Activated CD8-positive, alpha-beta T cell treated with anti-CD3 and anti-CD28 coated beads for 36 hours (primary cell): ENCODE measurements at regions not wholly inside any gene's neighbourhood (a gene's known extent, or its start where the extent isn't known, plus 50 kb on each side); places are given as distances from the start of the nearest gene placed in this dataset.

Source experiments
- ATAC-seq: fragments of 200-7000 bp; cut with Tn5 transposase; one replicate; pipeline ENCODE4 v1.10.0; 2021; ENCODE audit warnings: mild to moderate bottlenecking, moderate library complexity
- CTCF ChIA-PET: fragments of 350-600 bp; sonication (Branson Sonifier 250); formaldehyde crosslinking; loops from one replicate; lab custom pipeline; 2021; ENCODE audit warnings: antibody characterized with exemption; lab: Charles Lee
- POLR2A ChIA-PET: fragments of 350-600 bp; sonication (Branson Sonifier 250); formaldehyde crosslinking; loops from one replicate; lab custom pipeline; 2021; ENCODE audit warnings: antibody characterized with exemption; lab: Charles Lee
- DNase-seq: peaks from one replicate; pipeline ENCODE4 v3.0.0-alpha.2; 2020
- H3K27ac Mint-ChIP-seq: one replicate; pipeline ENCODE4 v1.8.0; 2021; ENCODE audit warnings: mild to moderate bottlenecking, mixed read lengths
- H3K27me3 Mint-ChIP-seq: one replicate; pipeline ENCODE4 v1.8.0; 2021; ENCODE audit warnings: mixed read lengths
- H3K36me3 Mint-ChIP-seq: one replicate; pipeline ENCODE4 v1.8.0; 2021; ENCODE audit warnings: low read depth, mixed read lengths
- H3K4me1 Mint-ChIP-seq: one replicate; pipeline ENCODE4 v1.8.0; 2021; ENCODE audit warnings: low read depth, mixed read lengths
- H3K4me3 Mint-ChIP-seq: one replicate; pipeline ENCODE4 v1.8.0; 2021; ENCODE audit warnings: mild to moderate bottlenecking, moderate library complexity, mixed read lengths
- H3K9me3 Mint-ChIP-seq: one replicate; pipeline ENCODE4 v1.8.0; 2021; ENCODE audit warnings: mixed read lengths
- intact Hi-C: fragments of 100-400 bp; cut with micrococcal nuclease; formaldehyde crosslinking; loops from one replicate; pipeline ENCODE4 v1.10.0; 2022
- TF ChIP-seq, protein P1 (sequence below): fragments of 200-600 bp; IDR thresholded peaks from one replicate; pipeline ENCODE4 v1.8.0; 2022; ENCODE audit warnings: antibody characterized with exemption, mild to moderate bottlenecking

GRCh38 chrX:128754130-128754529, 701.9 kb upstream of the ACTRT1 start:
- H3K4me3 Mint-ChIP-seq = no peak overlapping the region
- no peak for ATAC-seq
- TF ChIP-seq, protein P1, sequence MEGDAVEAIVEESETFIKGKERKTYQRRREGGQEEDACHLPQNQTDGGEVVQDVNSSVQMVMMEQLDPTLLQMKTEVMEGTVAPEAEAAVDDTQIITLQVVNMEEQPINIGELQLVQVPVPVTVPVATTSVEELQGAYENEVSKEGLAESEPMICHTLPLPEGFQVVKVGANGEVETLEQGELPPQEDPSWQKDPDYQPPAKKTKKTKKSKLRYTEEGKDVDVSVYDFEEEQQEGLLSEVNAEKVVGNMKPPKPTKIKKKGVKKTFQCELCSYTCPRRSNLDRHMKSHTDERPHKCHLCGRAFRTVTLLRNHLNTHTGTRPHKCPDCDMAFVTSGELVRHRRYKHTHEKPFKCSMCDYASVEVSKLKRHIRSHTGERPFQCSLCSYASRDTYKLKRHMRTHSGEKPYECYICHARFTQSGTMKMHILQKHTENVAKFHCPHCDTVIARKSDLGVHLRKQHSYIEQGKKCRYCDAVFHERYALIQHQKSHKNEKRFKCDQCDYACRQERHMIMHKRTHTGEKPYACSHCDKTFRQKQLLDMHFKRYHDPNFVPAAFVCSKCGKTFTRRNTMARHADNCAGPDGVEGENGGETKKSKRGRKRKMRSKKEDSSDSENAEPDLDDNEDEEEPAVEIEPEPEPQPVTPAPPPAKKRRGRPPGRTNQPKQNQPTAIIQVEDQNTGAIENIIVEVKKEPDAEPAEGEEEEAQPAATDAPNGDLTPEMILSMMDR = no peak
- H3K27me3 Mint-ChIP-seq = no peaks in the 10 kb centered on the region
- no peaks in the 10 kb centered on the region for H3K9me3 Mint-ChIP-seq
- intact Hi-C loops = no loop called here
- CTCF ChIA-PET = no interaction called here
- no peak overlapping the region for H3K27ac Mint-ChIP-seq
- H3K4me1 Mint-ChIP-seq = no peaks in the 10 kb centered on the region
- no peak for DNase-seq
- POLR2A ChIA-PET = no interaction called here
- no peaks in the 10 kb centered on the region for H3K36me3 Mint-ChIP-seq

- TF ChIP-seq, protein P1 = no peak
- Mint-ChIP-seq H3K27me3 (no peaks in the 10 kb centered on the region), H3K27ac (no peak overlapping the region), H3K36me3 (no peaks in the 10 kb centered on the region), H3K4me1 (no peaks in the 10 kb centered on the region), H3K9me3 (no peaks in the 10 kb centered on the region), H3K4me3 (no peak overlapping the region)
- ChIA-PET CTCF (no interaction called here), POLR2A (no interaction called here)
- DNase-seq (no peak), ATAC-seq (no peak)
- intact Hi-C loops = no loop called here
These were observed 687.3 kb upstream of the ACTRT1 start for GRCh38 chrX:128739539-128739938.

DNA sequence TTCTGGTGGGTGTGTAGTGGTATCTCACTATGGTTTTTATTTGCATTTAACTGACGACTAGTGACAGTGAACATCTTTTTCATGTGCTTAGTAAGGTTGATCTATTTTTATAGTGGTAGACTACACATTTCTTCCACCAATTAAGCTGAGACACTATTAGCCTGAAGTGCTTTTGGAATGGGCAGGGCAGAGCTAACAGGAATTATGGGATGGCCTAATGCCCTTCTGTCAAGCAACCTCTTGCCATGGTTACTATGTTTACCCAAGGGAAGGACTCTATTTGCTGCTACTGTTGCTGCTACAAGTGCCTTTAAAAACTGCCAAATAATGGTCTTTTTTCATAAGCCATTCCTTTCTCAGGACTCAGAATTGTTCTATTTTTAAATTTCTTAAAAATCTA, 676.7 kb upstream of the ACTRT1 start:
- intact Hi-C loops = no loop called here
- Mint-ChIP-seq H3K27me3 (no peaks in the 10 kb centered on the region), H3K36me3 (no peaks in the 10 kb centered on the region), H3K27ac (no peak overlapping the region), H3K9me3 (no peaks in the 10 kb centered on the region), H3K4me3 (no peak overlapping the region), H3K4me1 (no peaks in the 10 kb centered on the region)
- no peak for DNase-seq
- ChIA-PET POLR2A (no interaction called here), CTCF (no interaction called here)
- TF ChIP-seq, protein P1 = no peak
- no peak for ATAC-seq

- DNase-seq = no peak
- H3K27ac Mint-ChIP-seq = no peak overlapping the region
- H3K36me3 Mint-ChIP-seq = no peaks in the 10 kb centered on the region
- ATAC-seq = no peak
- CTCF ChIA-PET = no interaction called here
- TF ChIP-seq, protein P1 = no peak
- intact Hi-C loops = no loop called here
- H3K4me3 Mint-ChIP-seq = no peak overlapping the region
- POLR2A ChIA-PET = no interaction called here
- H3K9me3 Mint-ChIP-seq = no peaks in the 10 kb centered on the region
- H3K4me1 Mint-ChIP-seq = no peaks in the 10 kb centered on the region
- no peaks in the 10 kb centered on the region for H3K27me3 Mint-ChIP-seq
These were observed 665.7 kb upstream of the ACTRT1 start for GRCh38 chrX:128717635-128718578.

DNA sequence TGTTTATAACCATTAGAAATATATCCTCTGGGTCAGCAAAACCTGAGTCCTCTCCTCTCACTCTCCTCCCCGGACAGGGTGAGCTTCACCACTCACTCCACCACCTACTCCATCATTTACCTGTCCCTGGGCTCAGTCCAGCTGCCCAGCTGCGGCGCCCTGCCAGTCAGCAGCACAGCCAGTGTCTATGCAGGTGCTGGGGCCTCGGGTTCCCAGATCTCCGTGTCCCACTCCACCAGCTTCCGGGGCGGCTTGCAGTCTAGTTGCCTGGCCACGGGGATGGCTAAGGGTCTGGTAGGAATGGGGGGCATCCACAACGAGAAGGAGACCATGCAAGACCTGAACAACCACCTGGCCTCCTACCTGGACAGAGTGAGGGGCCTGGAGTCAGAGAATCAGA, 662.2 kb upstream of the ACTRT1 start:
- H3K4me1 Mint-ChIP-seq = no peaks in the 10 kb centered on the region
- H3K27me3 Mint-ChIP-seq = no peaks in the 10 kb centered on the region
- POLR2A ChIA-PET = no interaction called here

More for the DNA sequence above, 662.2 kb upstream of the ACTRT1 start:
- Mint-ChIP-seq H3K4me3 (no peak overlapping the region), H3K9me3 (no peaks in the 10 kb centered on the region), H3K36me3 (no peaks in the 10 kb centered on the region), H3K27ac (no peak overlapping the region)
- TF ChIP-seq, protein P1 = no peak
- intact Hi-C loops = no loop called here
- DNase-seq = no peak
- CTCF ChIA-PET = no interaction called here
- no peak for ATAC-seq
